Retinal pigment epithelial cell (primary cell): ENCODE measurements at regions not wholly inside any gene's neighbourhood (a gene's known extent, or its start where the extent isn't known, plus 50 kb on each side); places are given as distances from the start of the nearest gene placed in this dataset.

Source experiments
- DNase-seq: peaks from one replicate; pipeline ENCODE4 v3.0.0-alpha.2; 2010; ENCODE audit warnings: low read depth
- H3K4me3 ChIP-seq: 2 replicates; pipeline ENCODE4 v1.5.1; 2011; ENCODE audit warnings: mild to moderate bottlenecking, low read length, control low read depth, moderate library complexity
- CTCF ChIP-seq: conservative IDR thresholded peaks from 2 replicates; pipeline ENCODE4 v1.5.1; 2011; ENCODE audit warnings: low read depth, low read length, control low read depth, inconsistent platforms

- no peak for DNase-seq
- no peak overlapping the region for H3K4me3 ChIP-seq
- no peak for TF ChIP-seq CTCF
These were observed 103.3 kb upstream of the ZNF608 start for GRCh38 chr5:124849774-124850173.

DNA sequence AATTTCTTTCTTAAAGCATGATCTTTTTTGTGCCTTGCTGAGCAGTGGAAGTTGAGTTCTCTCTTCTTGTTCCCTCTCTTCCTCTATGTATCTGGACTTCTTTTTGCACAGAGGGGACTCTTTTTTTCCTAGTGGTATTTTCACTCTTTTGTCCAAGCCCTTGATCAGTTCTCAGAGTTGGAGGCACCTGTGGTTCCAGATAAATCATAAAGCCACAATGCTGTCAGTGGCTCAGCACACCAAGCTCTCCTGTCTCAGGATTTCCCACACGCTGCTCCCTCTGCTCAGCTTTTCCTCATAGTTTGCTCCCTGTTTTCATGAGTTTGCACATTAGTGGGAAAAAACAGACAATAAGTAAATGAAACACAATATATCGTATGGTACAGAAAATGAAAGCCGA lies 110.3 kb upstream of the ZNF608 start:
- TF ChIP-seq CTCF, result no peak
- no peak for DNase-seq
- H3K4me3 ChIP-seq, result no peak overlapping the region

DNA sequence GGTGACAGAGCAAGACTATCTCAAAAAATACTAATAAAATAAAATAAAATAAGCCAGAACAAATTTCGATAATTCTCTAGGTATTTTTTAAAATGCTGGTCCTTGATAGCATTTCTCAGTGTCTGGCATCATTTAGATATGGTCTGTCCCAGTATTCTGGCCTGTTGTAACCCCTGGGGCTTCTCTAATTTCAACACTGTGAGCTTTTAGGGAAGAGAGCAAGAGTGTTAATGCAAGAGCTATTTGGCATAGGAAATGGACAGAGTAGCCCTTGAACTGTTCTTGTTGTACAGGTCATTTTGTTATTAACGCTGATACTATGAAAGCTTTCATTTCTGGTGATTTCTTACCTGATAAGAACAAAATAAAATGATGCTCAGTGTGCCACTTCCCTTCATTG lies 112.2 kb upstream of the ZNF608 start:
- DNase-seq, result no peak
- no peak for TF ChIP-seq CTCF
- no peak overlapping the region for H3K4me3 ChIP-seq

GRCh38 chr5:124859027-124859426 lies 112.6 kb upstream of the ZNF608 start:
- no peak for TF ChIP-seq CTCF
- no peak for DNase-seq
- no peak overlapping the region for H3K4me3 ChIP-seq

DNA sequence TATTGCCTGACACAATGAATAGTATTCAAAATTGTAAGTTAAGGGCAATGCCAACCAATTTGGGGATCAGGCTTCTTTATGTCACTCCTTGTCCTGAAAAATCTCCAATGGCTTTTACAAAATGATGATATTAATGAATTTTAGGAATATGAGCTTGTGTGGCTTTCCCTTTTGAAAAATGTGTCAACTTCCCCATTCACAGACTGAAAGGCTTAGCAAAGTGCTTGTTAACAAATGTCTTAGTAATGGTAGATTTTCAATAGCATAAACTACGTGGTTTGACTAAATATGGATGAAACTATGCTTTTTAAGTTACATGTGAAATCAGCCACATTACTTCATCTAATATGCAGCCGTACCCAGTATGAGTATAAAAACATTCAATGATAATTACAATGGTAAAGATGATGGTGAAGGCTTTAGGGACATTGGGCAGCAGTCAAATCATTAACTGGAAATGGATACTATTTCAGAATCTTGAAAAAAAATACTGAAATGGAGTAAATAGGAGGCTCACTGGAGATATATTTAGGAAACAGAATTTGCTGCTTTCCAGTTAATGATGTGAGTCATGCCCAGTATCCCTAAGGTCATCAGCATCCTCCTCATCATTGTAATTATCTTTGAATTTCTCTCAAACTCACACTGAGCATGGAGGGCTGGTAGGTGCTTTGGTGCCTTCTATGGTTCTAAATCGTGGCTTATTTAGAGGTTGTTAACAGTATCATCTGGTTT lies 113.3 kb upstream of the ZNF608 start:
- no peak for DNase-seq
- H3K4me3 ChIP-seq, result no peak overlapping the region
- no peak for TF ChIP-seq CTCF

- DNase-seq, result no peak
- no peak overlapping the region for H3K4me3 ChIP-seq
- TF ChIP-seq CTCF, result no peak
These were observed 113.8 kb upstream of the ZNF608 start for GRCh38 chr5:124860291-124860655.

DNA sequence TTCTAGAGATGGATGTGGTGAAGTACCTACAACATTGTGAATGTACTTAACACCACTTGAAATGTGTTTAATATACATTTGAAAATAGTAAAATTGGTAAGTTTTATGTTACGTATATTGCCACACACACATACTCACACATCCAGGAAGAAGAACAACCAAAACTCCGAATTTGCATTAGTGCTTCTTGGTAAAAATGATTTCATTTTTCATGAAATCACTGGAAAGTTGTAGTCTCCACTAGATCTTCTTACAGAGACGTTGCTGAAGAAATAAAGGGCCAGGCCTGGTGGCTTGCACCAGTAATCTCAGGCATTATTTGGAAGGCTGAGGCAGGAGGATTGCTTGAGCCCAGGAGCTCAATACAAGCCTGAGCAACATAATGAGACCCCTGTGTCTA lies 118.6 kb upstream of the ZNF608 start:
- H3K4me3 ChIP-seq, result no peak overlapping the region
- no peak for TF ChIP-seq CTCF
- no peak for DNase-seq
